ENCODE measurements at regions not wholly inside any gene's neighbourhood (a gene's known extent, or its start where the extent isn't known, plus 50 kb on each side); places are given as distances from the start of the nearest gene placed in this dataset.

GRCh38 chr20:23278172-23278571 lies 72.4 kb upstream of the NXT1 start:
- H3K36me3 ChIP-seq (ENCODE audit: insufficient read depth, insufficient read length, low read length) = no peaks in the 10 kb centered on the region
- no peaks in the 10 kb centered on the region for H3K27me3 ChIP-seq (ENCODE audit: insufficient read depth, insufficient read length)
- TF ChIP-seq ZNF274 (IDR thresholded peaks at IDR 0.05; ENCODE audit: low read depth, low read length) = no peak
- TF ChIP-seq SUZ12 (IDR thresholded peaks at IDR 0.05; ENCODE audit: extremely low read depth, insufficient read depth, insufficient read length) = no peak
- no peak overlapping the region for H3K4me3 ChIP-seq (ENCODE audit: insufficient read length, low read depth)
- no peak overlapping the region for H3K9ac ChIP-seq (ENCODE audit: insufficient read length, low read depth)
- no peak for DNase-seq (ENCODE audit: low read depth, low spot score)
- no peaks in the 10 kb centered on the region for H3K4me1 ChIP-seq (ENCODE audit: insufficient read depth, insufficient read length)
- H3K9me3 ChIP-seq (ENCODE audit: insufficient read depth, low read length) = no peaks in the 10 kb centered on the region

GRCh38 chr20:23277316-23277715 lies 73.3 kb upstream of the NXT1 start:
- Histone ChIP-seq H3K4me1 (ENCODE audit: insufficient read depth, insufficient read length) (no peaks in the 10 kb centered on the region), H3K4me3 (ENCODE audit: insufficient read length, low read depth) (no peak overlapping the region), H3K9ac (ENCODE audit: insufficient read length, low read depth) (no peak overlapping the region), H3K36me3 (ENCODE audit: insufficient read depth, insufficient read length, low read length) (no peaks in the 10 kb centered on the region), H3K9me3 (ENCODE audit: insufficient read depth, low read length) (no peaks in the 10 kb centered on the region), H3K27me3 (ENCODE audit: insufficient read depth, insufficient read length) (no peaks in the 10 kb centered on the region)
- TF ChIP-seq SUZ12 (IDR thresholded peaks at IDR 0.05; ENCODE audit: extremely low read depth, insufficient read depth, insufficient read length) (no peak), YY1 (IDR thresholded peaks at IDR 0.05; ENCODE audit: insufficient read depth, insufficient read length) (no peak), ZNF274 (IDR thresholded peaks at IDR 0.05; ENCODE audit: low read depth, low read length) (no peak)
- no peak for DNase-seq (ENCODE audit: low read depth, low spot score)

- Histone ChIP-seq H3K9ac (ENCODE audit: insufficient read length, low read depth) (no peak overlapping the region), H3K9me3 (ENCODE audit: insufficient read depth, low read length) (peaks cover 8% of the 10 kb centered on the region), H3K27me3 (ENCODE audit: insufficient read depth, insufficient read length) (no peaks in the 10 kb centered on the region), H3K4me1 (ENCODE audit: insufficient read depth, insufficient read length) (peaks cover 4% of the 10 kb centered on the region), H3K36me3 (ENCODE audit: insufficient read depth, insufficient read length, low read length) (no peaks in the 10 kb centered on the region), H3K4me3 (ENCODE audit: insufficient read length, low read depth) (no peak overlapping the region)
- DNase-seq (ENCODE audit: low read depth, low spot score) = no peak
- TF ChIP-seq YY1 (IDR thresholded peaks at IDR 0.05; ENCODE audit: insufficient read depth, insufficient read length) = no peak
- TF ChIP-seq ZNF274 (IDR thresholded peaks at IDR 0.05; ENCODE audit: low read depth, low read length) = no peak
- TF ChIP-seq SUZ12 (IDR thresholded peaks at IDR 0.05; ENCODE audit: extremely low read depth, insufficient read depth, insufficient read length) = no peak
These were observed 76.8 kb upstream of the NXT1 start for GRCh38 chr20:23273776-23274175.

GRCh38 chr20:23272176-23273029 lies 78.2 kb upstream of the NXT1 start:
- DNase-seq (ENCODE audit: low read depth, low spot score) = no peak
- Histone ChIP-seq H3K27me3 (ENCODE audit: insufficient read depth, insufficient read length) (no peaks in the 10 kb centered on the region), H3K4me3 (ENCODE audit: insufficient read length, low read depth) (no peak overlapping the region), H3K4me1 (ENCODE audit: insufficient read depth, insufficient read length) (peaks cover 4% of the 10 kb centered on the region), H3K9me3 (ENCODE audit: insufficient read depth, low read length) (peaks cover 16% of the 10 kb centered on the region), H3K9ac (ENCODE audit: insufficient read length, low read depth) (no peak overlapping the region), H3K36me3 (ENCODE audit: insufficient read depth, insufficient read length, low read length) (no peaks in the 10 kb centered on the region)
- TF ChIP-seq ZNF274 (IDR thresholded peaks at IDR 0.05; ENCODE audit: low read depth, low read length) (no peak), SUZ12 (IDR thresholded peaks at IDR 0.05; ENCODE audit: extremely low read depth, insufficient read depth, insufficient read length) (no peak), YY1 (IDR thresholded peaks at IDR 0.05; ENCODE audit: insufficient read depth, insufficient read length) (no peak)

DNA sequence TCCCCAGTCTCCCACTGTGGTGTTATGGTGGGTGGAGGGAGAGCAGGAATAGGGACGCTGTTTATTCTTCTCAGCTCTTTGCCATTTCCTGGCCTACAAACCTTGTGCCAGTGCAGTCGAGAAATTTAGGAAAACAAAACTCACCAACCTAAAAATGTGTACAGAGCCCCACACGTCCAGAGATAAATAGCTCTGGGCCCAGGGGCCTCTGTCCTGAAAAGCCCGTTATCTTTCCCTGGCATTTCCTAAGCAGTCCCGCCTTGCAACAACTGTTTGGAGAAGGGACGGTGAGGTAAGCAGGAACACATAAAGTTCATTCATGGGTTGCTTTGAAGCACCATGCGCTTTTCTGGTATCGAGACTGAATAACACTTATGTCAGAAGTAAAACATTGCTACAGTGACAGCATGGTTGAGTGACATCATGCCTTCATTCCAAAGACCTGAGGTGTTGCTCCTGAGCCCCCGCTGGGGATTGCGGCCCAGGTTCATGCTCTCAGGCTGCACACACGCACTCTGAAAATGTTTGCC lies 80.1 kb upstream of the NXT1 start:
- no peak for TF ChIP-seq YY1 (IDR thresholded peaks at IDR 0.05; ENCODE audit: insufficient read depth, insufficient read length)
- TF ChIP-seq ZNF274 (IDR thresholded peaks at IDR 0.05; ENCODE audit: low read depth, low read length) = no peak
- TF ChIP-seq SUZ12 (IDR thresholded peaks at IDR 0.05; ENCODE audit: extremely low read depth, insufficient read depth, insufficient read length) = no peak
- no peak overlapping the region for H3K4me3 ChIP-seq (ENCODE audit: insufficient read length, low read depth)
- H3K4me1 ChIP-seq (ENCODE audit: insufficient read depth, insufficient read length) = peaks cover 4% of the 10 kb centered on the region
- H3K9me3 ChIP-seq (ENCODE audit: insufficient read depth, low read length) = peaks cover 16% of the 10 kb centered on the region
- H3K27me3 ChIP-seq (ENCODE audit: insufficient read depth, insufficient read length) = no peaks in the 10 kb centered on the region
- no peaks in the 10 kb centered on the region for H3K36me3 ChIP-seq (ENCODE audit: insufficient read depth, insufficient read length, low read length)
- no peak for DNase-seq (ENCODE audit: low read depth, low spot score)
- H3K9ac ChIP-seq (ENCODE audit: insufficient read length, low read depth) = no peak overlapping the region

DNA sequence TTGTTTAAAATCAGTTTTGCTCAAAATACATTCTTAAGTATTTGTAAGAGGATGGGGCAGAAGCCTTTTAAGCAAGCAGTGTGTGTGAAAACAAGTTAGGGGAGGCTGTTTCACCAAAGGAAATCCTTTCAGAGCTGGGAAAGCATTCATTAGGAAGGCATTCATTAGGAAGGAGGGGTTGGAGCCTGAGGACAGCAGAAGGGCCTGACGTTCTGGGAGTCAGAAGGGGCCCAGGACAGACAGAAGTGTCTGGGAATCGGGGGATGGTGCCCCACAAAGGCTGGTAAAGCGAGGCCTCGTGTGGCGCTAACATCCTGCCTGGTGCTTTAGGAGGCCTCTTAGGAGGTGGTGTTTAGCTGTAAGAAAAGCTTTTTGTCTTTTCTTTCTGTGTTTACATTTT lies 80.6 kb upstream of the NXT1 start:
- Histone ChIP-seq H3K36me3 (ENCODE audit: insufficient read depth, insufficient read length, low read length) (no peaks in the 10 kb centered on the region), H3K9me3 (ENCODE audit: insufficient read depth, low read length) (peaks cover 16% of the 10 kb centered on the region), H3K9ac (ENCODE audit: insufficient read length, low read depth) (no peak overlapping the region), H3K4me1 (ENCODE audit: insufficient read depth, insufficient read length) (peaks cover 4% of the 10 kb centered on the region), H3K27me3 (ENCODE audit: insufficient read depth, insufficient read length) (no peaks in the 10 kb centered on the region), H3K4me3 (ENCODE audit: insufficient read length, low read depth) (no peak overlapping the region)
- DNase-seq (ENCODE audit: low read depth, low spot score) = peak; percentile 59
- TF ChIP-seq YY1 (IDR thresholded peaks at IDR 0.05; ENCODE audit: insufficient read depth, insufficient read length) = no peak
- no peak for TF ChIP-seq SUZ12 (IDR thresholded peaks at IDR 0.05; ENCODE audit: extremely low read depth, insufficient read depth, insufficient read length)
- TF ChIP-seq ZNF274 (IDR thresholded peaks at IDR 0.05; ENCODE audit: low read depth, low read length) = no peak

GRCh38 chr20:23268792-23269354 lies 81.7 kb upstream of the NXT1 start:
- Histone ChIP-seq H3K9ac (ENCODE audit: insufficient read length, low read depth) (no peak overlapping the region), H3K4me1 (ENCODE audit: insufficient read depth, insufficient read length) (peaks cover 4% of the 10 kb centered on the region), H3K9me3 (ENCODE audit: insufficient read depth, low read length) (peaks cover 16% of the 10 kb centered on the region), H3K36me3 (ENCODE audit: insufficient read depth, insufficient read length, low read length) (no peaks in the 10 kb centered on the region), H3K27me3 (ENCODE audit: insufficient read depth, insufficient read length) (no peaks in the 10 kb centered on the region), H3K4me3 (ENCODE audit: insufficient read length, low read depth) (no peak overlapping the region)
- TF ChIP-seq YY1 (IDR thresholded peaks at IDR 0.05; ENCODE audit: insufficient read depth, insufficient read length) = no peak
- TF ChIP-seq SUZ12 (IDR thresholded peaks at IDR 0.05; ENCODE audit: extremely low read depth, insufficient read depth, insufficient read length) = no peak
- no peak for TF ChIP-seq ZNF274 (IDR thresholded peaks at IDR 0.05; ENCODE audit: low read depth, low read length)
- DNase-seq (ENCODE audit: low read depth, low spot score) = no peak
